Fibroblast of skin of right quadriceps (primary cell): ENCODE measurements at regions not wholly inside any gene's neighbourhood (a gene's known extent, or its start where the extent isn't known, plus 50 kb on each side); places are given as distances from the start of the nearest gene placed in this dataset.

Experiments
- DNase-seq: peaks from one replicate; pipeline ENCODE4 v3.0.0-alpha.2; 2013

DNA sequence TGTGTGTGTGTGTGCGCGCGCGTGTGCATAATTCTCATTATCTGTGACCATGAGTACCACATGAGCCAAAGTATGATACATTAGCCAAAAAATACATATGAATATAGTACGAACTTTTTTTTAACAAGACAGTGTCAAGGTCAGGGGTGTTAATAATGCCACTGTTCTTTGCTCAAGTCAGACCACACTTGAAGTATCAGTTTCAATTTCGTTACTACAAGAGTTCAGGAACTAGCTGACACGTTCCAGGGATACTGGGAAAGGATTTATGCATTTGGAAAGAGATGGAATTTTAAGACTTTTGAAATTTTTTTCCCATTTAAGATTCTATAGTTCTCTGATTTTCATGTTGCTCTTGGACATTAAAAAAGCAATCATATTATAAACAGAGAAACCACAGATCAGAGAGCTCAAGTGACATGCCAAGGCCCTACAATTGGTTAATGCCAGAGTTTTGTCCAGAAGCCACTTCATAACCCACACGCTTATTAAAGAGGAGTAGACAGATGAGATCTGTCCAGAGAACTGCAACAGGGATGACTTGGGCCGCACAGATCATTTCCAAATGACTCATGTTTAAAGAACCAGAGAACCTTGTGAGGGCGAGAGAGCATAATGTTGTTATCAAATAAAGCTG is 718.8 kb upstream of the SGCG start:
- DNase-seq = no peak

DNA sequence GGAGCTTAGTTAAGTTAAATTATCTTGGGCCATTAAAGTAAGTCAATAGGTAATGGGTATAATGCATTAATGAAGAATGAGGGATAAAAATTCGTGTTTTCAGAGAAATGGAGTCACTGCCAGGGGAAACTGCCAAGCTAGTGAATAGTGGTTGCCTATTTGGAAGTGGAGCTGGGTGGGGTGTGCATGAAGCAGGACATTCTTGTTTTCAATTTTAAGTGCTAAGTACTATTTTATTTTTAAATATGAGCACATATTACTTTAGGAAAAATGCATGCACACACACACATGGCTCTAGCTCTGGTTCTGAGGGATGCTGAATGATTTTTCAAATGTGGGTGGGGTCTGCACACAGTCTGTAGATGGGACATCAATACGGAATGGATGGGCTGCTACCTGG is 717.7 kb upstream of the SGCG start:
- DNase-seq = no peak

DNA sequence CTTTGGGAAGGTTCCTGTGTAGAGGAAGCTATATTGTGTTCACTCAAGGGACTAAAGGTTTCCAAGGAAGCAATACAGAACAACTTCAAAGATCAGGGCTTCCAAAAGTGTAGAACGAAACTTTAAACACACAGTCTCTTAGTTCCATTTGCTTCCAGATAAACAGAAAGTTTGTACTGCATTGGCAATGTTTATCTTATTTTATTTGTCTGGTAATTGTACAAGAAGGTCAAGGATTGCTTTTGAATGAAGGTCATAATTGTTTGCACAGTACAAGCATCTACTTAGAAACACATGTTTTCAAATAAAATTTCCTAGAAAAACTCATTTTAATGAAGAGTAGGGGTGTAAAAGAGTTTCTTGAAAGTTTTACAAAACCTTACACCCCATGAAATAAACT is 712.7 kb upstream of the SGCG start:
- DNase-seq = no peak

DNA sequence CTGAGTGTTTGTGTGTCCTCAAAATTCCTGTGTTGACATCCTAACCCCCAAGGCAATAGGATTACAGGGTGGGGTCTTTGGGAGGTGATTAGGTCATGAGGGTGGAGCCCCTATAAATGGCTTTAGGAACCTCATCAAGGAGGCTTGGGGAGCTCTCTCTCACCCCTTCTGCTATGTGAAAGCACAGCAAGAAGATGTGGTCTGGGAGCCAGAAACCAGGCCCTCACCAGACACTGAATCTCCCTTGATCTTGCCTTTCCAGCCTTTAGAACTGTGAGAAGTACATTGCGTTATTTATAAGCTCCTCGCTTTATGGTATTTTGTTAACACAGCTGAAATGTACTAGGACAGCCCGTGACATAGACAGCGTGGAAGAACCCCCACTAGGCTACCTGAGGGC is 712.0 kb upstream of the SGCG start:
- DNase-seq = no peak

DNA sequence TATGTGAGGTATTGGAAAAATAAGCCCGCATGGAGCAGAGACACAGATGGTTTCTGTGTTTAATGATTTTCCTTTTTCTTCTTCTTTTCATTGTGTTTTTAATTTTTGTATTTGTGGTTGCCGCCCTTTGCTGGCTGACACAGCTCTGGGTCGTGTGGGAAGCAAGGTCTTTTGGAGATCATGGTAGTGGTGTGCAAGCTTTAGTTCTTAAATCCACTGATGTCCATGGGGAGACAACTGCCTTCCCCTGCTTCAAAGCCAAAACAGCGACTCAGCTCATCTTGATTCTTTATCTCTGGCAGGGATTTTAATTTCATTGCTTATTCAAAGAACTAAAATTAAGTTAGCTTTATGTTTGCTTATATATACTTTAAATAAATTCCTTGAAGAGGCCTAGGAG is 711.3 kb upstream of the SGCG start:
- DNase-seq = no peak

DNA sequence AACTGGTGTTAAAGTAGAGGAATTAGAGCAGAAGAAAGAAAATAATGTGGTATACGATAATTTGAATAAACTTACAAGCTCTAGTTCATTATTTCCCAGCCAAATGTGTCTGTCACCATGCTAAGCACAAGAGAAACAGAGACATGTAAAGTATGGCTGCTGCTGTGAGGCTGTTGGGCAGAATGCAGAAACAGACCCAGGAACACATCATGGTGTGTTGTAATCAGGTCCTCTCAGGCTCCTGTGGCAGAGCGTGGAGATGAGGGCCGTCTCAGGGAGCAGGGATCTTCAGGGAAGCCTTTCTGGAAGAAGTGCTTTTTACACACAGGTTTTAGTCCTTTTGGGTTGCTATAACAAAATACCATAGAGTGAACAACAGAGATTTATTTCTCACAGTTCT is 710.7 kb upstream of the SGCG start:
- DNase-seq = no peak

DNA sequence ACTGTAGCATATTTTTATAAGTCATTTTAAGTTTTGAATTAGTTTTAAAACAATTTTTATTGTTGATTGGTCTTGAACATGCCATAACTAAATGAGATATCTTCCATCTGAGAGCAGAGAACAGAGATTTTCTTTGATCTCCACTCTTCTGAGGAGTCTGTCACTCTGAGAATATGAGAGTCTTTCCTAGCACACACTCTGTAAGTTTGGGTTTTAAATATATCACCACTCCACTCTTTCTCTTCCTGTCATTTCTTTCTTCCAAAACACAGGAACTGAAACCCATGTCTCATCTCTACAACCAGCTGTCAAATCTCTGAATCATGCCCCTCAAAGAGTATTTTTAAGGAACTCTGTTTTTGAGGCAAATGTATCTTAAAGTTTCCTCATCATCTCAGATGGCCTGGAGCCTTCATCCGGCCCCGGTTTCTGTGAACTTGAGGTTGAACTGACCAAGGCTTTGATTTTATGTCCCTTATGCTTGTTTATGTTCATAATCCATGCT is 698.2 kb upstream of the SGCG start:
- DNase-seq = no peak

DNA sequence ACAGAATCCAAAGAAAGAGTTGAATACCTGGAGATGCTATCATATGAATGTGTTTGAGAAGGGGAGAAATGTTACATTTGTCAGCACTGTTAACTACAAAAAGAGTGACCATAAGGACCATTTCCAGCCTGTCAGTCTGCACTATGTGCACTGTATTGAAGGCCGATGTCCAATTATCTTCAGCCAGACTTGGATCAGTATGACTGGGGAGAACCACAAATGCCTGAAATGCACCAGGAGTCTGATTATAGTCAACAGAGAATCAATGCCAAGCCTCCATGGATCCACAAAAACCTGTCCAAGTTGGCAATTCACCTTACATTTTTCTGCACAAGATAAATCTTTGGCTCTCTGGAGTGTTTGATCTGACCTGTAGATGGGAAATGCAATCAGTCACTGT is 697.5 kb upstream of the SGCG start:
- no peak for DNase-seq

DNA sequence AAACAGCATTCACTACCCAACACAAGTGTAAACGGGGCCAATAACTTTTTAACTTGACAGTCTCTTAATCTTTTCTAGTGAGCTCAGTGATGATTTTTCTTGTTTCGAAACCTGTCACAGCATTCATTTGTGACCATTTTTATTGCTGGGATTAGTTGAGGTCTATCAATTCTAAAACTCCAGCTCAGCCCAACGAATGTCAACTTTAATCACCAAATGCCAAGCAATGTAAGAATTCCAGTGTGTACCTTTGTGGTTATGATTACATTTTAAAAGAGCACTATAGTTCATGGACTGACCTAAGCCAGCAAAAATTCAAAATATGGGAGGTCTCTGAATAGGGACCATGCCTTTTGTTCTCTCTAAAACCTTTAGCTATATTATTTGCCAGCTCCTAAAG is 694.3 kb upstream of the SGCG start:
- DNase-seq = peak; percentile 2

DNA sequence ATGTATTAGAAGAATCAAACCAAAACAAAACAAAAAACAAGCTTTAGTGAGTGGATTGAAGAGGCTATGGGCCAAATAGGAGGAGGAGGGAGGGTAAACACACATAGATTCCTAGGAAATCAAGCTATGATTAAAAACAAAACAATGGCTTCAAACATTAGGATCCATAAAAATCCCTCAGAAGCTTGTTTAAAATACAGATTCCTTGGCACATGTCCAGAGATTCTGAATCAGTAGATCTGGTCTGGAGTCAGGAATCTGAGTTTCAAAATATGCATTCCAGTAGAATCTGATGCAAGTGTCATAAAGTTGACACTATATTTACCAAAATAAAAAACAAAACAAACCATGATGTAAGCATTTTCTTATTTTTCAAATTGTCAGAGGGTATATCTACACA is 692.8 kb upstream of the SGCG start:
- peak; percentile 23 for DNase-seq

DNA sequence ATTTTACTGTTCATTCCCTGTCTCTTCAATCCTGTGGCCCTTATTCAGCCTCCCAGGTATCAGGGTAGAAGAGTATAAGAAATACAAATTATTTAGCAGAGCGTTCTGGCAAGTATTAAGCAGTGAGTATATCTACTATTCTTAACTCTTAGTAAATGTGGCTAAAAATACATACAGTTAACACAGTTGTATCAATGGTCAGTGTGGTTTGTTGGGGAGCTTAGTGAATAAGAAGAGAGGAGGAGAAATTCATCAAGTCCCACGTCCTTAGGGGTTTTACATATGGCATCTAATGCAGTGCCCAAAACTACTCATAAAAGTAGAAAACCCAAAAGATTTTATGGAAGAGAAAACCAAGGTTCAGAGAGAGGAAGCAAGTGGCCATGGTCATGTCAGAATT is 691.0 kb upstream of the SGCG start:
- DNase-seq = no peak

DNA sequence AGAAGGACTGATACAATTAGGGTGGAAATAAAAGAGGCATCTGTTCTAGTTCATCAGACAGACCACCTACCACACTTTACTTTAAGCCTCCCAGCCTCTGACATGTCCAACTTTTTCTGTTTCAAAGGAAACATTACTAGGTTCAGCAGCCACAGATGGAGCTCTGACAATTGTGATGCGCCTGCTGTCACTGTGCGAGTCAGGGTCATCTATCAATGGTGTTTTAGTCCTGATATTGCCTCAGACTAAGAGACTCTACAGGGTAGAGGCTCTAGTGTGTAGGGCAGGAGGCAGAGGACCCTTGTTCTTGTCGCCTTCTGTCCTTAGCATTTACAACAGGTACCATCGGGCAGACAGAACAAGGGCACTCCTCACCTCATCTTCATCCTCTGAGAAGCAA is 685.0 kb upstream of the SGCG start:
- no peak for DNase-seq

DNA sequence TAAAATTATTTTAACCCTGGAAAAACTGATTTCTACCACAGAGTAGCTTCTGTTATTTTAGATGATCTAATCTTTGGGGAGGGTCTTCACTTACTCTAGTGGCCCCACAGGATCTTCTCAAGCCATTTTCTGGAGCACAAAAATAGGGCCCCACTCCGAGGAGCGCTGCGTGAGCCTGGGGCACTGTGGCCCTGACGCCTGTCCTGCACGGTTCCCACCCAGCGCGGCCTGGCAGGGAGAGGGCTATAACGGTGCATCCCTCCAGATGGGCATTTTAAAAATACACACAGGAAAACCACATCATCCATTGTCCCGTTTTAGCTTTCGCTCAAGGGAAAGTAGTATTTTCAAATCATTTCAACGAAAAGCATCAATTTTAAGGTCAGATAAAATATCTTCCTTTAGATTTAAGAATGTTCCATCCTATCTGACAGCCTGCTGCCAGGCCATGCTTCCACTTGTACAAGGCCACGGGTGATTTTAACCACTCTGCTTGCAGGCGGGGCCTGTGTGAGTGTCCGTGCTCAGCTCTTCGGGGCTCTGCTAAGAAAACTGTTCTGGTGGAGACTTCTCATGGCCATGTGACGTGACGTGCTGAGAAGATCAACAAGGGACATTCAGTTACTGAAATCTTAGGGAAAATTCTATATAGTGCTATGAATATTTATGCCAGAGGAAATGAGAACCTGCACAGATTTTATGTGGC is 683.8 kb upstream of the SGCG start:
- no peak for DNase-seq

DNA sequence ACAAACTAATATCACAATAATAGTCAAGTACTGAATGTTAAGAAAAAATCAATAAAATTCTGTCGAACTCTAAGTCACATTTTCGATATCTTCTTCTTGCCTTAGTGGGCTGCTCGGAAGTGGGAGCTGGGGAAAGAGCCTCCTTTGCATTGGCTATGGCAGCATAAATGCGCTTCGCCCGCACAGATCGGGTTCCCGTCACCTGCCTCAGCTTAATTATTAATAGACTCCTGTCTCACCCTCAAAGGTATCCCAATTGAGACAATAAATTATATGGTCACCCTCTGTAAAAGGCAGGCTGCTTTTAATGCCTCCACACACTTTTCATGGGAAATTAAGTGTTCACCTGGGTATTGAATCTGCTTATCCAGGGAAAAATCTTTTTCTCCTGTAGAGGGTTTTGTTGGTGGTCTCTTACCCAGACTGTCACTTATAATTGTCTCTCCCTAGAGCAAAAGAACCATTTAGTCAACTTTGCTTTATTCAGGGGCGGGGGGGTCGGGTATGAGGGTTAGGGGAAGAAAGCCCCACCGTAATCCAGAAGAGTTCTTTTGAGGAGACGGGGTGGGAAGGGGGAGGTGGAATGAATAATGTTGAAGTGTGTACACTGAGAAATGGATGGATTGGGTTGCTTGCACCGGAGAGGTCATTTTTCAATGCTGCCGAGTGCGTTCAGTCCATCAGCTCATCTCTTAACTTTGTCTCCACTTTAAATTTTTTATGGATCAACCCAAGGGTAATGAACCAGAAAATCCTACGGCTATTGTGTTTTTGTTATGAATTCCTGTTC is 682.6 kb upstream of the SGCG start:
- no peak for DNase-seq

DNA sequence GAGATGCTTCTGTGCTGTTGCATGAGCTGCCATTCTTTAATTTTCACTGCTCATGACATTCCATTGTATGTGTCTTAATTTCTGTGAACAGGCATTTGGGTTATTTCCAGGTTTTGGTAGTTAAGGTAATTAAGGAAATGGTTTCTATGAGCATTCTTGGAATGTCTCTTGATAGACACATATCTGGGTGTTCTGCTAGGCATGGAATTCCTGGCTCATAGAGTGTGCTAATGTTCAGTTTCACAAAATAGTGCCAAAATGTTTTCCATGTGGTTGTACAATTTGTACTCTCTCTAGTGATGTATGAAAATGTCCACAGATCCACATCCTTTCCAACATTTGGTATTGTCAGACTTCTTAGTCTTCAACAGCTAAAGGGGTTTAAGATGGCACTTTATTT is 680.9 kb upstream of the SGCG start:
- no peak for DNase-seq

DNA sequence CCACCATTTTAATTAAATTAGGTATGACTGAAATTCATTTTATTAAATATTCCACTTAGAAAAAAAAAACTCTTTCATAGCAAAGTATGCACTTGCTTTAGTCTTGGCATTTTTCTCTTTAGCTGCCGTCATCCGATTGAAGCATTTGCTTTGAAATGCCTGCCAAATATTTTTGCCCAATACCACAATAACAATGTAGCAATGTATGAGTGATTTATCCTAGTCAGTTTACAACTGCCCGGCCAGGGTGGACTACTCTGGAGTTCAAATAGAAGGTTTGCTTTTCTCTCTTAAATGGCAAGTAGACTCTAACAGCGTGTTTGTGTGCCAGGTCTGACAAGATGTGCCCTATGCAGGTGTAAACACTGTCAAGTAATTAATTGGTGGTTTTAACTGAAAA is 675.3 kb upstream of the SGCG start:
- DNase-seq = peak; percentile 9

DNA sequence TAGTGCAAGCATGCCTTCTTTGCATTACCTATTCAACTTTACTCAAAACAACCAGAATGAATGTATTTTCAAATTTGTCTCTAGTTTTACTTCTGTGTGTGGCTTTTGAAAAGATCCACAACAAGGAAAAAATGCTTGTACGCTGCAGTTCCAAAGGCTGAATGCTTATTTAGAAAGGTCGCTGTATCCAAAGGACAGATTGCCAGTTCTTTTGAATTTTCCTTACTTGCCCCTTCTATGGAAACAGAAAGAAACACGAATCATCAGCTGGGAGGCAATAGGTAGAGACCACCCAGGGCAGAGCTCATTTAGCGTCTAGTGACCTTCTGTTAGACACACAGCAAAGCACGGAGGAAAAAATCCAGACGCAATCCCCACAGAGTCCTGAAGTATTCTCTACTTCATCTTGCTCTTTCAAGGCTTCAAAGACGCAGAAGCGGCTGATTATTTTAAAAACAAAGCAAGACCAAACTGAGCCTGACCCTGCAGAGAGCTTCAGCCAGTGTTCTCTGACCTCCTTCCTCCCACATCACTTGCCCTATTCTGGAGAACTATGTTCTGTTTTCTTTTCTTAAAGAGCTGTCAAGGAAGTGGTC is 674.6 kb upstream of the SGCG start:
- DNase-seq = no peak

DNA sequence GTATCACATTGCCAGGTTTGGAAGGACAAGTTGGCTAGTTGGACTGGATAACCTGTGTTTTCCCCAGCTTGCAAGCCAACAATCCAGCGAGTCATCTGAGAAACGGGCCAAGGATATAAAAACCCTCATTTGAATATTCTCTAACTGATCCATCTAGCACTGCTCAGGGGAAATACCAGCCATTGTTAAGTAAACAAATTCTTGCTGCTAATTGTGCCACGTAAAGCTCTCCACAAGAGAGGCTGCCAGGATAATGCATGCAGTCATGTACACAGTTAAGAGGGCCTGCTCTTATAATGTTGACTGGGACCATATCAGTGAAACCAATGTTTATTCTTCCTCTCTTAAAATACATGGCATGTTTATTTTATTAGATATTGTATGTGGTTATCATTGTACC is 663.2 kb upstream of the SGCG start:
- DNase-seq = no peak

DNA sequence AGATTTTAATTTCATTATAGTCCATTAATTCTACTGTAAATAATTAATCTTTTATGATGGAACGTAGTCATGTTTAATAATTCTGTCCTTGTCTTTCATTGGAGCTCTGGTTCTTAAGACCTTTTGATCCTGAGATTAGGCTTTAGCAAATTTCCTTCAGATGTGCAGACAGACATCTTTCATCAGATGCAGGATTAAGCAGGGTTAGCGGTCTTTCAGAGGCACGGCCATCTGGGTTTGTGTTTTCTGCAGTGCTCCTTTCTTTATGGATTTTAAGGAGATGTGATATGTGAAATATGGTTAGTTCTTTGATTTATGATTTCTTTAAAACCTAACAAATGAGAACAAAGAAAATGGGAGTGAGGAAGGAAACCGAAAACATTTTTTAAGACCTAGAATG is 643.9 kb upstream of the SGCG start:
- no peak for DNase-seq

DNA sequence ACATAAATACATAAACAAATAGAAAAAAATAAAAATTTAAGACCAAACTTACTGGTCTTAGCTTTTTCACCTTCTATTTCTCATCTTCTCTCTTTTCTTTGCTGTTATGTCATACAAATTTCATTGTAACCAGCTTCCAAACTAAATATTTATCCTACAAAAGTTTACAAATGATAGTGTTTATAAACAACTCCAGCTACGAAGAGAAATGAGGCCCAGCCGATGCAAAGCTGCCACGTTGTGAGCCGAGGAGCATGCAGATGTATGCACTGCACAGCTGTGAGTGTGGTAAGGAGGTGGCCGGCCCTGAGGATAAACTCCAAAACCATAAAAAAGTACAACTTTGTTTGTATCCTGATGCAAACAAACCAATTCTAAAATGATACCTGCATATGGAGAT is 642.4 kb upstream of the SGCG start:
- no peak for DNase-seq

DNA sequence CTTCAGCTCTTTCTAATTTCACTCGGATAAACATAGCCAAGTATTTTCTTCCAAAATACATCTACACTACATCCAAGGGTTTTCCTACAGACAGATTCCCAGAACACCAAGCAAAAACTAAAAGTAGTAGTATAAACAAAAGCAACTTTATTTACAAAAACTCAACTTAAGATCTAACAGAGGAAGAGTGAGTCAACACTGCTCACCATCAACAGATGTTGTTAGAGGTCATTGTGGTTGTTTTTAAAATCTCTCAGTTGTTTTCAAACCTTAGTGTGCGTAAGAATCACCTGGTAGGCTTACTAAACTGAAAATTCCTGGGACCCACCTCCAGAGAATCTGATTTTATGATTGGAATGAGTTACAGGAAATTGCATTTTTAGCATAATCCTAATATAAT is 631.7 kb upstream of the SGCG start:
- DNase-seq = no peak

DNA sequence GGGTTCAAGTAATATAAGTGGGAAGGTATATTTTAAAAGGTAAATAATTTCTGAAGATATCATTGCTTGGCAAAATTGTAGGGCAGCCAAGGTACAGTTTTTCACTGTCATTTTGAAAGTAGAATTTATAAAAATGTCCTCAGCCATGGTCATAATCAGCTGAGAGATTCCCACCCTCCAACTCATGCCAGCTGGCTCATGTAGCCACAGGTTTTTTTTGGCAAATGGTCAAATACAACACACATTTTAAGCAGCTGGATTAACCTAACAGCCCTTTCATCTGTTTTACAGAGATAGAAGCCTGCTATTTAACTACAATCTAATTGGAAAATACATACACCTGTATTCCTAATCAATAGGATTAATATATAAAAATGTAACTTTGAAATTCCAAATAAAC is 619.2 kb upstream of the SGCG start:
- DNase-seq = no peak

DNA sequence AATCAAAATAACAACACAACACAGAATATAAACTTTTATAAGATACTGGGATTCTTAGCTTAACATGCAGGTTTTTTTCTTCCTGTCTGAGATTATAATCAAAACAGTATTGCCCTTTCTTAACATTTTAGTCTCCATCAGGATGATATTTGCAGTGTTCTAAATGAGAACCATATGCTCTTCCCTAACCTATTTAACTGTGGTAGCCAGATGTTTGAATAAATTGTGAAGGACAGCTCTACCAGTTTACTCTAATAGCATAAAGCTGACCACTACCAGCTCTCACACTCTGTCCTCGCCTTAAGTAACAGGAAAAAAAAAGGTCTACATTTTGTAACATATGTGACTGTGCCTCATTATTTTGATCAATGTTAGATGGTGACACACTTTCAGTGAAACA is 618.7 kb upstream of the SGCG start:
- DNase-seq = no peak

DNA sequence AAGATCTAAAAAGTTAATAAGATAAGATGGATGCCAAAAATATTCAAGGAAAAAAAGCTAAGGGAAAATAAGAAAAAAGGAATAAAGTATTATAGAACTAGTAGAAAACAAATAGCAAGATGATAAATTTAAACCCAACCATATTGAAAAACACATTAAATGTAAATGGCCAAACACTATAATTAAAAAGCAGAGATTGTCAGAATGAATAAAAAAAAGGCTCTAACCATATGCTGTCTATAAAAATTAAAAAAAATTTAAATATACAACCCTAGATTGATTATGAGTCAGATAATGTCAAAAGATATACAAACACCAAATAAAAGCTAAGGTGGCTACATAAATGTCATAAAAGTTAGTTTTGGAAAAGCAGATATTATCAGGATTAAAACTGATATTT is 617.5 kb upstream of the SGCG start:
- no peak for DNase-seq
